ENCODE measurements at regions not wholly inside any gene's neighbourhood (a gene's known extent, or its start where the extent isn't known, plus 50 kb on each side); places are given as distances from the start of the nearest gene placed in this dataset.

DNA sequence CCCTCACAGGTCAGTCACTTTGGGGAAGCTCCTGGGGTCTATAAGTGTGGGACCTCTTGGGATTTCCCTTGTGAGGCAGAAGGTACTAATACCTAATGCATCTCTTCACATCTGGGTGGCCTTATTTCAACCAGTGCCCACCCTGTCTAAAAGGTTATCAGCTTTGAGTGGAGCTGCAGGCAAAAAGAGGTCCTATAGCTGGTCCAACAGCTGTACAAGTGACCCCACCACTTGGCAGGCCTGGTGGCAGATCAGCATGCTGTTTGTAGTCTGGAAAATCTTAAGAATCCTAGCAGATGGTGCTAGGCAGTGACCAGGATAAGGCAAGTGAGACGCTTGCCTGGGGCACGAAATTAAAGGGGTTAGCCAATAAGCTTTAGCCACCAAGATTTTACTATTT, 51.6 kb upstream of the GTSF1L start:
- TF ChIP-seq, protein P1, sequence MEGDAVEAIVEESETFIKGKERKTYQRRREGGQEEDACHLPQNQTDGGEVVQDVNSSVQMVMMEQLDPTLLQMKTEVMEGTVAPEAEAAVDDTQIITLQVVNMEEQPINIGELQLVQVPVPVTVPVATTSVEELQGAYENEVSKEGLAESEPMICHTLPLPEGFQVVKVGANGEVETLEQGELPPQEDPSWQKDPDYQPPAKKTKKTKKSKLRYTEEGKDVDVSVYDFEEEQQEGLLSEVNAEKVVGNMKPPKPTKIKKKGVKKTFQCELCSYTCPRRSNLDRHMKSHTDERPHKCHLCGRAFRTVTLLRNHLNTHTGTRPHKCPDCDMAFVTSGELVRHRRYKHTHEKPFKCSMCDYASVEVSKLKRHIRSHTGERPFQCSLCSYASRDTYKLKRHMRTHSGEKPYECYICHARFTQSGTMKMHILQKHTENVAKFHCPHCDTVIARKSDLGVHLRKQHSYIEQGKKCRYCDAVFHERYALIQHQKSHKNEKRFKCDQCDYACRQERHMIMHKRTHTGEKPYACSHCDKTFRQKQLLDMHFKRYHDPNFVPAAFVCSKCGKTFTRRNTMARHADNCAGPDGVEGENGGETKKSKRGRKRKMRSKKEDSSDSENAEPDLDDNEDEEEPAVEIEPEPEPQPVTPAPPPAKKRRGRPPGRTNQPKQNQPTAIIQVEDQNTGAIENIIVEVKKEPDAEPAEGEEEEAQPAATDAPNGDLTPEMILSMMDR (IDR thresholded peaks at IDR 0.05) = no peak
- no peak for TF ChIP-seq POLR2A (IDR thresholded peaks at IDR 0.05)

Measured in right lobe of liver (tissue), 4 donors.